ENCODE measurements at regions not wholly inside any gene's neighbourhood (a gene's known extent, or its start where the extent isn't known, plus 50 kb on each side); places are given as distances from the start of the nearest gene placed in this dataset.

- Mint-ChIP-seq H3K4me3 (ENCODE audit: unreplicated experiment) (no peak overlapping the region), H3K4me1 (ENCODE audit: low read depth) (no peaks in the 10 kb centered on the region), H3K27me3 (ENCODE audit: low read depth) (no peaks in the 10 kb centered on the region), H3K36me3 (ENCODE audit: low read depth) (no peaks in the 10 kb centered on the region), H3K27ac (ENCODE audit: unreplicated experiment) (no peak overlapping the region), H3K9me3 (ENCODE audit: low read depth) (peaks cover 9% of the 10 kb centered on the region)
- no peak for DNase-seq (ENCODE audit: low spot score)
- TF ChIP-seq CTCF (IDR thresholded peaks at IDR 0.05) = no peak
Measured at GRCh38 chr16:13672196-13672595, 247.8 kb upstream of the ERCC4 start.

GRCh38 chr16:13680021-13680889 is 239.7 kb upstream of the ERCC4 start:
- Mint-ChIP-seq H3K27ac (ENCODE audit: unreplicated experiment) (no peak overlapping the region), H3K27me3 (ENCODE audit: low read depth) (peaks cover 2% of the 10 kb centered on the region), H3K36me3 (ENCODE audit: low read depth) (no peaks in the 10 kb centered on the region), H3K4me1 (ENCODE audit: low read depth) (no peaks in the 10 kb centered on the region), H3K4me3 (ENCODE audit: unreplicated experiment) (no peak overlapping the region), H3K9me3 (ENCODE audit: low read depth) (peaks cover 24% of the 10 kb centered on the region)
- no peak for DNase-seq (ENCODE audit: low spot score)
- TF ChIP-seq CTCF (IDR thresholded peaks at IDR 0.05) = no peak

- no peak overlapping the region for H3K27ac Mint-ChIP-seq (ENCODE audit: unreplicated experiment)
- no peaks in the 10 kb centered on the region for H3K36me3 Mint-ChIP-seq (ENCODE audit: low read depth)
- H3K27me3 Mint-ChIP-seq (ENCODE audit: low read depth) = peaks cover 2% of the 10 kb centered on the region
- no peaks in the 10 kb centered on the region for H3K4me1 Mint-ChIP-seq (ENCODE audit: low read depth)
- peaks cover 16% of the 10 kb centered on the region for H3K9me3 Mint-ChIP-seq (ENCODE audit: low read depth)
- no peak overlapping the region for H3K4me3 Mint-ChIP-seq (ENCODE audit: unreplicated experiment)
- no peak for DNase-seq (ENCODE audit: low spot score)
- TF ChIP-seq CTCF (IDR thresholded peaks at IDR 0.05) = no peak
Measured at GRCh38 chr16:13684819-13685563, 235.0 kb upstream of the ERCC4 start.

- Mint-ChIP-seq H3K4me3 (ENCODE audit: unreplicated experiment) (no peak overlapping the region), H3K27ac (ENCODE audit: unreplicated experiment) (no peak overlapping the region), H3K27me3 (ENCODE audit: low read depth) (no peaks in the 10 kb centered on the region), H3K9me3 (ENCODE audit: low read depth) (peaks cover 74% of the 10 kb centered on the region), H3K4me1 (ENCODE audit: low read depth) (no peaks in the 10 kb centered on the region), H3K36me3 (ENCODE audit: low read depth) (no peaks in the 10 kb centered on the region)
- DNase-seq (ENCODE audit: low spot score) = no peak
- no peak for TF ChIP-seq CTCF (IDR thresholded peaks at IDR 0.05)
Measured at GRCh38 chr16:13696017-13696416, 223.9 kb upstream of the ERCC4 start.

GRCh38 chr16:13697013-13697412 is 222.9 kb upstream of the ERCC4 start:
- H3K27me3 Mint-ChIP-seq (ENCODE audit: low read depth) = no peaks in the 10 kb centered on the region
- no peak for DNase-seq (ENCODE audit: low spot score)
- no peak for TF ChIP-seq CTCF (IDR thresholded peaks at IDR 0.05)
- peaks cover 71% of the 10 kb centered on the region for H3K9me3 Mint-ChIP-seq (ENCODE audit: low read depth)
- H3K4me3 Mint-ChIP-seq (ENCODE audit: unreplicated experiment) = no peak overlapping the region
- H3K27ac Mint-ChIP-seq (ENCODE audit: unreplicated experiment) = no peak overlapping the region
- no peaks in the 10 kb centered on the region for H3K4me1 Mint-ChIP-seq (ENCODE audit: low read depth)
- no peaks in the 10 kb centered on the region for H3K36me3 Mint-ChIP-seq (ENCODE audit: low read depth)
